ENCODE measurements at regions not wholly inside any gene's neighbourhood (a gene's known extent, or its start where the extent isn't known, plus 50 kb on each side); places are given as distances from the start of the nearest gene placed in this dataset.

- DNase-seq, result no peak
- in situ Hi-C loops (cut with MboI; ENCODE audit: low pct_unique_long_range_greater_than_20kb, low sequenced_read_pairs), result no loop called here
Observed at GRCh38 chr1:87820668-87821334, 492.1 kb downstream of the LMO4 start.

GRCh38 chr1:87821335-87821697, 492.6 kb downstream of the LMO4 start:
- no peak for DNase-seq
- in situ Hi-C loops (cut with MboI; ENCODE audit: low pct_unique_long_range_greater_than_20kb, low sequenced_read_pairs), result no loop called here

- in situ Hi-C loops (cut with MboI; ENCODE audit: low pct_unique_long_range_greater_than_20kb, low sequenced_read_pairs), result no loop called here
Observed at GRCh38 chr1:87826681-87827251, 498.1 kb downstream of the LMO4 start.

GRCh38 chr1:87829360-87829759, 500.7 kb downstream of the LMO4 start:
- DNase-seq, result no peak
- in situ Hi-C loops (cut with MboI; ENCODE audit: low pct_unique_long_range_greater_than_20kb, low sequenced_read_pairs), result no loop called here

More at GRCh38 chr1:87826681-87827251, 498.1 kb downstream of the LMO4 start:
- DNase-seq, result peak; percentile 21

- in situ Hi-C loops (cut with MboI; ENCODE audit: low pct_unique_long_range_greater_than_20kb, low sequenced_read_pairs), result no loop called here
- DNase-seq, result no peak
Observed at GRCh38 chr1:87830432-87830978, 501.8 kb downstream of the LMO4 start.

GRCh38 chr1:87833166-87833565, 504.5 kb downstream of the LMO4 start:
- in situ Hi-C loops (cut with MboI; ENCODE audit: low pct_unique_long_range_greater_than_20kb, low sequenced_read_pairs), result no loop called here

GRCh38 chr1:87834151-87834550, 505.5 kb downstream of the LMO4 start:
- in situ Hi-C loops (cut with MboI; ENCODE audit: low pct_unique_long_range_greater_than_20kb, low sequenced_read_pairs), result no loop called here
- no peak for DNase-seq

More at GRCh38 chr1:87833166-87833565, 504.5 kb downstream of the LMO4 start:
- DNase-seq, result no peak

GRCh38 chr1:87834941-87835340, 506.3 kb downstream of the LMO4 start:
- in situ Hi-C loops (cut with MboI; ENCODE audit: low pct_unique_long_range_greater_than_20kb, low sequenced_read_pairs), result no loop called here
- no peak for DNase-seq

GRCh38 chr1:87840767-87841166, 512.1 kb downstream of the LMO4 start:
- in situ Hi-C loops (cut with MboI; ENCODE audit: low pct_unique_long_range_greater_than_20kb, low sequenced_read_pairs), result no loop called here
- DNase-seq, result no peak

- DNase-seq, result no peak
- in situ Hi-C loops (cut with MboI; ENCODE audit: low pct_unique_long_range_greater_than_20kb, low sequenced_read_pairs), result no loop called here
Observed at GRCh38 chr1:87841332-87841731, 512.7 kb downstream of the LMO4 start.

GRCh38 chr1:87842156-87842555, 513.5 kb downstream of the LMO4 start:
- in situ Hi-C loops (cut with MboI; ENCODE audit: low pct_unique_long_range_greater_than_20kb, low sequenced_read_pairs), result no loop called here

GRCh38 chr1:87844251-87844650, 515.6 kb downstream of the LMO4 start:
- no peak for DNase-seq
- in situ Hi-C loops (cut with MboI; ENCODE audit: low pct_unique_long_range_greater_than_20kb, low sequenced_read_pairs), result no loop called here

More at GRCh38 chr1:87842156-87842555, 513.5 kb downstream of the LMO4 start:
- no peak for DNase-seq

- no peak for DNase-seq
- in situ Hi-C loops (cut with MboI; ENCODE audit: low pct_unique_long_range_greater_than_20kb, low sequenced_read_pairs), result no loop called here
Observed at GRCh38 chr1:87851490-87851889, 522.8 kb downstream of the LMO4 start.

- in situ Hi-C loops (cut with MboI; ENCODE audit: low pct_unique_long_range_greater_than_20kb, low sequenced_read_pairs), result no loop called here
- no peak for DNase-seq
Observed at GRCh38 chr1:87852410-87853161, 523.9 kb downstream of the LMO4 start.

GRCh38 chr1:87853576-87854351, 525.1 kb downstream of the LMO4 start:
- no peak for DNase-seq
- in situ Hi-C loops (cut with MboI; ENCODE audit: low pct_unique_long_range_greater_than_20kb, low sequenced_read_pairs), result no loop called here

- in situ Hi-C loops (cut with MboI; ENCODE audit: low pct_unique_long_range_greater_than_20kb, low sequenced_read_pairs), result no loop called here
- no peak for DNase-seq
Observed at GRCh38 chr1:87863317-87863716, 534.6 kb downstream of the LMO4 start.

- in situ Hi-C loops (cut with MboI; ENCODE audit: low pct_unique_long_range_greater_than_20kb, low sequenced_read_pairs), result no loop called here
- no peak for DNase-seq
Observed at GRCh38 chr1:87864676-87865075, 536.0 kb downstream of the LMO4 start.

GRCh38 chr1:87866416-87866815, 537.7 kb downstream of the LMO4 start:
- DNase-seq, result no peak
- in situ Hi-C loops (cut with MboI; ENCODE audit: low pct_unique_long_range_greater_than_20kb, low sequenced_read_pairs), result no loop called here

- DNase-seq, result no peak
Observed at GRCh38 chr1:87867626-87868025, 538.9 kb downstream of the LMO4 start.

More at GRCh38 chr1:87867626-87868025, 538.9 kb downstream of the LMO4 start:
- in situ Hi-C loops (cut with MboI; ENCODE audit: low pct_unique_long_range_greater_than_20kb, low sequenced_read_pairs), result no loop called here
